Karpas-422 (cell line): ENCODE measurements at regions not wholly inside any gene's neighbourhood (a gene's known extent, or its start where the extent isn't known, plus 50 kb on each side); places are given as distances from the start of the nearest gene placed in this dataset.

ENCODE experiments used
- DNase-seq: peaks from one replicate; pipeline ENCODE4 v3.0.0-alpha.2; 2015
- H2AFZ ChIP-seq: fragments of 200-600 bp; sonication (generic); 2 replicates; pipeline ENCODE4 v1.6.1; 2014; ENCODE audit warnings: antibody characterized with exemption, low read length, mixed read lengths
- H3K27ac ChIP-seq: fragments of 200-600 bp; sonication (generic); 2 replicates; pipeline ENCODE4 v1.5.1; 2014; ENCODE audit warnings: mild to moderate bottlenecking, low read length, moderate library complexity
- H3K27me3 ChIP-seq: fragments of 200-600 bp; sonication (generic); 2 replicates; pipeline ENCODE4 v1.6.1; 2014; ENCODE audit warnings: low read length, mixed read lengths
- H3K36me3 ChIP-seq: fragments of 200-600 bp; sonication (generic); 2 replicates; pipeline ENCODE4 v1.6.1; 2014; ENCODE audit warnings: low read length, mixed read lengths; ENCODE audit not compliant: insufficient read depth
- H3K4me1 ChIP-seq: fragments of 200-600 bp; sonication (generic); 2 replicates; pipeline ENCODE4 v1.6.1; 2014; ENCODE audit warnings: mild to moderate bottlenecking, low read length, mixed read lengths
- H3K4me2 ChIP-seq: fragments of 200-600 bp; sonication (generic); 2 replicates; pipeline ENCODE4 v1.6.1; 2014; ENCODE audit warnings: low read length, low read depth, mild to moderate bottlenecking; ENCODE audit not compliant: poor library complexity, severe bottlenecking
- H3K4me3 ChIP-seq: fragments of 200-600 bp; sonication (generic); 2 replicates; pipeline ENCODE4 v1.5.1; 2014; ENCODE audit warnings: mild to moderate bottlenecking, antibody characterized with exemption, low read length, mixed read lengths
- H3K79me2 ChIP-seq: fragments of 200-600 bp; sonication (generic); 2 replicates; pipeline ENCODE4 v1.6.1; 2014; ENCODE audit warnings: mild to moderate bottlenecking, low read length, mixed read lengths
- H3K9ac ChIP-seq: fragments of 200-600 bp; sonication (generic); 2 replicates; pipeline ENCODE4 v1.6.0; 2014; ENCODE audit warnings: low read length
- H3K9me2 ChIP-seq: fragments of 200-600 bp; sonication (generic), shearing (Covaris generic); replicated peaks from 2 replicates; pipeline ENCODE4 v1.6.0; 2014; ENCODE audit warnings: mild to moderate bottlenecking, low read length, moderate library complexity; ENCODE audit not compliant: insufficient read depth
- H3K9me3 ChIP-seq: fragments of 300-700, 200-600 bp; sonication (generic); 2 replicates; pipeline ENCODE4 v1.6.1; 2014; ENCODE audit warnings: low read length, mixed read lengths
- H4K20me1 ChIP-seq: fragments of 200-600 bp; sonication (generic); 2 replicates; pipeline ENCODE4 v1.6.1; 2014; ENCODE audit warnings: mild to moderate bottlenecking, antibody characterized with exemption, low read length, low read depth; ENCODE audit not compliant: insufficient read depth

DNA sequence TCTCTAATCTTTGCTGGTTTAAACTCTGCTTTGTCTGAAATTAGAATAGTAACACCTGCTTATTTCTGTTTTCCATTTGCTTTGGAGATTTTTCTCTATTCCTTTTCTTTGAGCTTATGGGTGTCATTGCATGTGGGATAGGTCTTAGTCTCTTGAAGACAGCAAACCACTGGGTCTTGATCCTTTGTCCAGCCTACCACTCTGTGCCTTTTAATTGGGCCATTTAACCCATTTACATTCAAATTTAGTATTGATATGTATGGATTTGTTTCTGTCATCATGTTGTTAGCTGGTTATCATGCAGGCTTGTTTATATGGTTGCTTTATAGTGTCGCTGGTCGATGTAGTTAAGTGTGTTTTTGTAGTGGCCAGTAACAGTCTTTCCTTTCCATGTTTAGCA is 914.7 kb downstream of the MAT2B start:
- Histone ChIP-seq H4K20me1 (no peaks in the 10 kb centered on the region), H3K9me2 (no peaks in the 10 kb centered on the region)

DNA sequence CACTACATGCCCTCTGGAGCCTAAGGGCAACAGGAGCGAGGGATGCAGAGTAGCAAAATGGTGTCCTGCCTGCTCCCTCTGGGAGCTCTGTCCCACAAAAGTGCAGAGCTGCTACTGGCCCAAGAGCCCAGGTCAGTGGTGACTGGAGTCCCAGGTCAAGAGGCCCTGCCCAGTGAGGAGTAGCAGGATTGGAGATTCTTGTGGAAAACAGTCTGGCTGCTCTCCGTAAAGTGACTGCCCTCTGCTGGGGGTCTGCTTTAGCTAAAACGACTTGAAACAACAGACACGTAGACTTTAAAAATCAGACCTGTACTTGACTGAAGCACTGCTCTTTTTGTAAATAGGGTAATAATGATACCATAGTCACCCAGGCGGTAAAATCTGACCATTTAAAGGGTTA is 917.0 kb downstream of the MAT2B start:
- Histone ChIP-seq H3K4me3 (no peak overlapping the region), H3K36me3 (no peaks in the 10 kb centered on the region), H3K27me3 (no peaks in the 10 kb centered on the region), H3K4me1 (no peaks in the 10 kb centered on the region), H3K9ac (no peak overlapping the region), H2AFZ (no peak overlapping the region), H3K79me2 (no peaks in the 10 kb centered on the region), H3K9me3 (peaks cover 17% of the 10 kb centered on the region), H3K4me2 (no peak overlapping the region), H3K27ac (no peak overlapping the region), H4K20me1 (no peaks in the 10 kb centered on the region), H3K9me2 (no peaks in the 10 kb centered on the region)
- DNase-seq, result no peak

More for the DNA sequence above, 914.7 kb downstream of the MAT2B start:
- H3K27me3 ChIP-seq, result no peaks in the 10 kb centered on the region
- H3K27ac ChIP-seq, result no peak overlapping the region
- H3K4me2 ChIP-seq, result no peak overlapping the region
- no peaks in the 10 kb centered on the region for H3K36me3 ChIP-seq
- H3K4me1 ChIP-seq, result no peaks in the 10 kb centered on the region
- no peak overlapping the region for H3K9ac ChIP-seq
- no peak overlapping the region for H3K4me3 ChIP-seq
- H2AFZ ChIP-seq, result no peak overlapping the region
- peaks cover 14% of the 10 kb centered on the region for H3K9me3 ChIP-seq
- H3K79me2 ChIP-seq, result no peaks in the 10 kb centered on the region
- no peak for DNase-seq

DNA sequence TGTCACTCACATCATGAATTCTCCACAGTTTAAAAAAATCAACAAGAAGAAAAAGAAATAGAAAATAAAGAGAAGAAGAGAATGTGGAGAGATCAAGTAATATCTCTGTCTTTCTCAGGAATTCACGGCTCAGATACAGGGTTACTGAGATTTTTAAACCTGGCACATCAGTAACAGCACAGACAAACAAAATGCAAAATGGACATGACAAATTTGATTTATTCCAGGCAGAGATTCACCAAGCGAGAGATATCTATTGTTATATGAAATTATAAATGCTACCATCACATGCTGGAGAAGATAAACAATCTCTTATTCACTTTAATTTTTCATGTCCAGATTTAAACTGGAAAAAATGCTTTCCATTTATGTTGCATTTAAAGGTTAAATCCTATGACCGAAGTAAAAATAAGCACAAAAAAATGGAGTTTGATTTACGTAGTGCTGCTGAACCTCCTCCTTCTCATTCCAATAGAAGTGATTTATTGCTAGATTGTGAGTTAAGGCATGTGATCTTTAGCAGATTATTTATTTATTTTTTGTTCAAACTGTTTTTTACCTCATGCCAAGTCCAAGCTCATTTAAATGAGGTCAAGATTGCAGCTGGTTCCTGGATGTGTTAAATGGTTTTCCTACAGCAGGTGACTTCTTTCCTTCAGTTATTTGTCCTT is 926.4 kb downstream of the MAT2B start:
- no peak for DNase-seq
- no peaks in the 10 kb centered on the region for H3K4me1 ChIP-seq
- no peak overlapping the region for H3K27ac ChIP-seq
- no peaks in the 10 kb centered on the region; the same call in 1 of the 2 replicates for H3K9me2 ChIP-seq
- no peak overlapping the region for H3K4me2 ChIP-seq
- H2AFZ ChIP-seq, result no peak overlapping the region
- no peaks in the 10 kb centered on the region for H3K27me3 ChIP-seq
- H3K9me3 ChIP-seq, result peaks cover 10% of the 10 kb centered on the region
- no peaks in the 10 kb centered on the region for H3K79me2 ChIP-seq
- no peaks in the 10 kb centered on the region for H4K20me1 ChIP-seq
- H3K36me3 ChIP-seq, result no peaks in the 10 kb centered on the region
- no peak overlapping the region for H3K4me3 ChIP-seq
- no peak overlapping the region for H3K9ac ChIP-seq

DNA sequence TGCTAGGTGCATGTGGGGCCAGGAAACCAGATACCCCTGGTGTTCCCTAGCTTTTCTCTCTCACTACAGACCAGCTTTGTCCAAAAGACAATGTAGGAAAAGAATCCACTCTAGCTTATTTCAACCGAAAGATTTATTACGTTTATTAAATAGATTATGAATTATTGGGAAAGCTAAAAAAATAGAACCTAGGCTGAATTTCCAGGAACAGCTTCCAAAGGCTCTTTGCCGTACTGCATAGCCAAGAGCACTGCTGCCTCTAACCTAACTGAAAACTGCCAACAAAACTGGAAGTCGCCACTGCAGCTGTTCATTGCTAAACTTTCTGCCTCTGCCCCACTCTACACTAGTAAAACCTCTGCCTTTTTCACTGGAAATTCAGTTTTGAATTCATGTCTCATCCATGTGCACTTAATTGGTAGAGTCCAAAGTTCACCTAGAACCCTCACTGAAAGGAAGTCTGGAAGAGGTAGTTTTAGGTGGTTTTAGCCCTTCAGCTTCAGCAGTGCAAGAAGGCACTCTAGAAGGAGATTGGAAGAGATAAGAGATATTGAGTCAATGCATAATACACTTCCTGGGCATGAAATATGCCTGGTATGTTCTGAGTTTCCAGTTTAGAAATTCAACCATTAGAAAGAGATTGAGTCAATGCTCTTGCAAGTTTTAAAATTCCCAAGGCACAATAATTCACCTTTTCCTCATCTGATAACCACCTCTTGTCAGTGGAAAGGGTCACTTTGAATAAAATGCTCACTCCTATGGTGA is 927.9 kb downstream of the MAT2B start:
- Histone ChIP-seq H3K79me2 (no peaks in the 10 kb centered on the region), H3K27ac (no peak overlapping the region), H3K36me3 (no peaks in the 10 kb centered on the region), H3K9me2 (no peaks in the 10 kb centered on the region; the same call in 1 of the 2 replicates), H3K9ac (no peak overlapping the region), H3K4me3 (no peak overlapping the region), H3K4me1 (no peaks in the 10 kb centered on the region), H3K9me3 (peaks cover 7% of the 10 kb centered on the region), H3K27me3 (no peaks in the 10 kb centered on the region), H3K4me2 (no peak overlapping the region), H4K20me1 (no peaks in the 10 kb centered on the region), H2AFZ (no peak overlapping the region)
- DNase-seq, result no peak

DNA sequence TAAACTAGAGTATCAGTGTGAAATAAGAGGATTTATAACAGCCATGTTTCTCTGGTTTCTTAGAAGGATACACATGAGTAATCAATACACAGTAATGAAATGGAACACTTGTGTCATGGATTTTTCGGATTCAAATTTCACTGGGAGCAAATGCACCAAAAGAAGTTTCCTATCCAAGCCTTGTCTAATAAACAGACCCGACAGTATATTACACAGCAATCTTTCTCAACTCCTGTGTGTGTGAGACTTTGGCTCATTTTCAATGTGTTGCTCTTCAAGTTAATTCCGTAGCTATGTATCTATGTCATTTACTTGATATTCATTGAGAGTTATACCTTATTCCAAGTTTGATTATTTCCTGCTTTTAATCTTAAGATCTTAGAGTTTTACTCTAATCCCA is 930.2 kb downstream of the MAT2B start:
- H3K4me1 ChIP-seq, result no peaks in the 10 kb centered on the region
- H3K9me2 ChIP-seq, result no peaks in the 10 kb centered on the region; the same call in 1 of the 2 replicates
- DNase-seq, result no peak
- H3K27me3 ChIP-seq, result no peaks in the 10 kb centered on the region
- no peak overlapping the region for H3K4me3 ChIP-seq
- H3K79me2 ChIP-seq, result no peaks in the 10 kb centered on the region
- no peak overlapping the region for H3K4me2 ChIP-seq
- no peak overlapping the region for H3K27ac ChIP-seq
- H2AFZ ChIP-seq, result no peak overlapping the region
- H3K9ac ChIP-seq, result no peak overlapping the region
- H3K9me3 ChIP-seq, result peaks cover 11% of the 10 kb centered on the region
- no peaks in the 10 kb centered on the region for H3K36me3 ChIP-seq
- H4K20me1 ChIP-seq, result no peaks in the 10 kb centered on the region

DNA sequence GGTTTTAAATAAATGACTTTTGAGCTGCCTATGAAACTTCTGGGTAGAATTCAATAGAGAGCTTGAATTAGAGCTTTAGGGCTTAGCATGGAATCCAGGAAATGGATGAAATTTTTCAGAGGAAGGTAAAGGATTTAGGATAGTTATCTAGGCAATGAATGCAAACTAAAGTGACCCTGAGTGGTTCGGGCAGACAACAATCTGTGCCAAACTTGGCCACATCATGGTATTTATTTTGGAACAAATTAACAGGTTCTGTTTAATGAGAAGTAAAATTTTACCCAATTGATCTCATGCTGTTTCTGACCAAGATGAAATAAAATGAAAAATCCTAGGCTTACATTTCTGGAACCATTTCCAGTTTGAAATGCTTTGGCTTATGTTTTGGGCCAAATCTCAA is 934.4 kb downstream of the MAT2B start:
- no peak for DNase-seq
- Histone ChIP-seq H3K27ac (no peak overlapping the region), H3K9me3 (peaks cover 15% of the 10 kb centered on the region), H4K20me1 (no peaks in the 10 kb centered on the region), H3K9ac (no peak overlapping the region), H3K79me2 (no peaks in the 10 kb centered on the region), H3K4me3 (no peak overlapping the region), H3K27me3 (no peaks in the 10 kb centered on the region), H3K4me2 (no peak overlapping the region), H2AFZ (no peak overlapping the region), H3K36me3 (no peaks in the 10 kb centered on the region), H3K4me1 (no peaks in the 10 kb centered on the region), H3K9me2 (no peaks in the 10 kb centered on the region; the same call in 1 of the 2 replicates)

DNA sequence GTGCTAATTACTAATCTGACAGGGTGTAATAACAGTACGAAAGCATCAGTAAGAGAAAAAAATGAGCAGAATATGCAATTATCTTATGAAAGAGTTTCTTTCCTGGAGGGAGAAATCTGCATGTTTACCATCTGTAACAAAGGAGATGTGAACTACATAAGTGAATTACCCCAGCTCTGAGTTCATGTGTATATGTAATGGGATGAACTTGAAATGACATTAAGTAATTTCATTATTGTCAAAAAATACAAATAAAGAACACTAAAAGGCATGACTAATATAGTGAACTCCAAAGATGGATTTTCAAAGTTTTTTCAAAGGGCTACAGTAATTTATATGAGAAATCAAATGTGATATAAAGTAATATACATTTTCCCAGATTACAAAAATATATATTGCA is 944.0 kb downstream of the MAT2B start:
- H3K27ac ChIP-seq, result no peak overlapping the region
- H3K4me2 ChIP-seq, result no peak overlapping the region
- DNase-seq, result no peak
- H4K20me1 ChIP-seq, result no peaks in the 10 kb centered on the region
- H3K9me2 ChIP-seq, result no peaks in the 10 kb centered on the region
- H3K4me1 ChIP-seq, result no peaks in the 10 kb centered on the region
- H3K27me3 ChIP-seq, result no peaks in the 10 kb centered on the region
- H3K79me2 ChIP-seq, result no peaks in the 10 kb centered on the region
- no peak overlapping the region for H3K4me3 ChIP-seq
- H2AFZ ChIP-seq, result no peak overlapping the region
- H3K36me3 ChIP-seq, result no peaks in the 10 kb centered on the region
- H3K9ac ChIP-seq, result no peak overlapping the region
- H3K9me3 ChIP-seq, result peaks cover 6% of the 10 kb centered on the region; the same call in 1 of the 2 replicates

DNA sequence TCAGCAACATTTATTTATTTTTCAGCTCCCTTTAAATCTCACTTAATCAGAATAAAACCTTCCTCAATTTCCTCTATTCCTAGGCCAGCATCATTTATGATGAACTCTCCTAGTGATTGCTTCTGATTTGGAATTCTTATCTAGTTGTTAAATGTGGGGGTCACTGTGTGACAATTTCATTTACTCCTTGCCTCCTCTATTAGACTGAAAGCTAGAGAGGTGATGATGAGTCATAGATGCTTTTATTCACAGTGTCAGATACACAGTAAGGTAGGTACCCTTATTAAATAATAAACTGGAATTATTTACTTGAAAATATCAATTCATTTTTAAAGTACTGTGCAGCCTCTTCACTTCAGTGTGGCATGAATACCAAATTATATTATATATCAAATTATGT is 960.6 kb downstream of the MAT2B start:
- no peak for DNase-seq
- Histone ChIP-seq H3K9me2 (no peaks in the 10 kb centered on the region), H3K27ac (no peak overlapping the region), H4K20me1 (no peaks in the 10 kb centered on the region), H3K36me3 (no peaks in the 10 kb centered on the region), H3K9me3 (no peaks in the 10 kb centered on the region), H3K9ac (no peak overlapping the region), H3K27me3 (no peaks in the 10 kb centered on the region), H3K4me1 (no peaks in the 10 kb centered on the region), H3K79me2 (no peaks in the 10 kb centered on the region), H2AFZ (no peak overlapping the region), H3K4me2 (no peak overlapping the region), H3K4me3 (no peak overlapping the region)
